GM21786 (cell line): ENCODE measurements at regions not wholly inside any gene's neighbourhood (a gene's known extent, or its start where the extent isn't known, plus 50 kb on each side); places are given as distances from the start of the nearest gene placed in this dataset.
"Not testable (repeated sequence)": the region's sequence is repeated elsewhere in the genome, so short reads cannot be mapped to it uniquely, and the experiment has no call there.

Experiments
- ATAC-seq: cut with Tn5 transposase; IDR thresholded peaks from one replicate; pipeline ENCODE4 v1.9.1; 2021; ENCODE audit not compliant: unreplicated experiment

- ATAC-seq = not testable (repeated sequence)
Observed at GRCh38 chr2:37722971-37723370, 51.5 kb upstream of the CDC42EP3 start.

GRCh38 chr2:37730037-37730818, 58.8 kb upstream of the CDC42EP3 start:
- ATAC-seq = no peak

- ATAC-seq = not testable (repeated sequence)
Observed at GRCh38 chr2:37732412-37732811, 61.0 kb upstream of the CDC42EP3 start.

GRCh38 chr2:37733251-37733650, 61.8 kb upstream of the CDC42EP3 start:
- no peak for ATAC-seq

GRCh38 chr2:37733955-37734354, 62.5 kb upstream of the CDC42EP3 start:
- not testable (repeated sequence) for ATAC-seq

- not testable (repeated sequence) for ATAC-seq
Observed at GRCh38 chr2:37734891-37735523, 63.6 kb upstream of the CDC42EP3 start.

- ATAC-seq = not testable (repeated sequence)
Observed at GRCh38 chr2:37735524-37735910, 64.1 kb upstream of the CDC42EP3 start.

GRCh38 chr2:37737507-37737906, 66.1 kb upstream of the CDC42EP3 start:
- no peak for ATAC-seq

GRCh38 chr2:37738266-37738885, 66.9 kb upstream of the CDC42EP3 start:
- no peak for ATAC-seq

GRCh38 chr2:37739153-37739552, 67.7 kb upstream of the CDC42EP3 start:
- ATAC-seq = no peak

- no peak for ATAC-seq
Observed at GRCh38 chr2:37740164-37740739, 68.8 kb upstream of the CDC42EP3 start.

- ATAC-seq = no peak
Observed at GRCh38 chr2:37742286-37742685, 70.8 kb upstream of the CDC42EP3 start.

- ATAC-seq = no peak
Observed at GRCh38 chr2:37744010-37744409, 72.6 kb upstream of the CDC42EP3 start.

- ATAC-seq = not testable (repeated sequence)
Observed at GRCh38 chr2:37744961-37745360, 73.5 kb upstream of the CDC42EP3 start.

- ATAC-seq = not testable (repeated sequence)
Observed at GRCh38 chr2:37746011-37746410, 74.6 kb upstream of the CDC42EP3 start.

- no peak for ATAC-seq
Observed at GRCh38 chr2:37746883-37747282, 75.4 kb upstream of the CDC42EP3 start.

- ATAC-seq = no peak
Observed at GRCh38 chr2:37748541-37748940, 77.1 kb upstream of the CDC42EP3 start.

GRCh38 chr2:37750286-37750685, 78.8 kb upstream of the CDC42EP3 start:
- not testable (repeated sequence) for ATAC-seq

GRCh38 chr2:37752766-37753165, 81.3 kb upstream of the CDC42EP3 start:
- ATAC-seq = no peak

- ATAC-seq = no peak
Observed at GRCh38 chr2:37753758-37754157, 82.3 kb upstream of the CDC42EP3 start.

- ATAC-seq = not testable (repeated sequence)
Observed at GRCh38 chr2:37755961-37756559, 84.6 kb upstream of the CDC42EP3 start.
